ENCODE measurements at regions not wholly inside any gene's neighbourhood (a gene's known extent, or its start where the extent isn't known, plus 50 kb on each side); places are given as distances from the start of the nearest gene placed in this dataset.

DNA sequence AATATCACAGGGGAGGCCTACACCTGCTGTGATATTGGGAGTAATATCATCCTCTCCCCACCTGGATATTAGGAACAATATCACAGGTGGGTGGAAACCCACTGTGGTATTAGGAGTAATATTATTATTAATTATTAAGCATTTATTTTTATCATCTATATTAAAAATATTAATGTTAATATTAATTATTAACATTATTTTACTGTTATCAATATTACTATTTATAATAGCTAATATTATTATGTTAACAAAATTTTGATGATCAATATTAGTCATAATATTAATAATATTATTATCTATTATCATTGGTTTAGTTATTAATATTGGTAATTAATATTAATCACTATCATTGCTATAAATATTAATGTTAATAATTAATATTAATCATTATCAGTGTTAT is 161.1 kb upstream of the API5 start:
- TF ChIP-seq, protein P1, sequence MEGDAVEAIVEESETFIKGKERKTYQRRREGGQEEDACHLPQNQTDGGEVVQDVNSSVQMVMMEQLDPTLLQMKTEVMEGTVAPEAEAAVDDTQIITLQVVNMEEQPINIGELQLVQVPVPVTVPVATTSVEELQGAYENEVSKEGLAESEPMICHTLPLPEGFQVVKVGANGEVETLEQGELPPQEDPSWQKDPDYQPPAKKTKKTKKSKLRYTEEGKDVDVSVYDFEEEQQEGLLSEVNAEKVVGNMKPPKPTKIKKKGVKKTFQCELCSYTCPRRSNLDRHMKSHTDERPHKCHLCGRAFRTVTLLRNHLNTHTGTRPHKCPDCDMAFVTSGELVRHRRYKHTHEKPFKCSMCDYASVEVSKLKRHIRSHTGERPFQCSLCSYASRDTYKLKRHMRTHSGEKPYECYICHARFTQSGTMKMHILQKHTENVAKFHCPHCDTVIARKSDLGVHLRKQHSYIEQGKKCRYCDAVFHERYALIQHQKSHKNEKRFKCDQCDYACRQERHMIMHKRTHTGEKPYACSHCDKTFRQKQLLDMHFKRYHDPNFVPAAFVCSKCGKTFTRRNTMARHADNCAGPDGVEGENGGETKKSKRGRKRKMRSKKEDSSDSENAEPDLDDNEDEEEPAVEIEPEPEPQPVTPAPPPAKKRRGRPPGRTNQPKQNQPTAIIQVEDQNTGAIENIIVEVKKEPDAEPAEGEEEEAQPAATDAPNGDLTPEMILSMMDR (conservative IDR thresholded peaks at IDR 0.05 in 1 of 2, IDR thresholded peaks at IDR 0.05 in 1 of 2; ENCODE audit: low read depth in 1 of 2, low read length in 2 of 2): no peak
- TF ChIP-seq EZH2 (IDR thresholded peaks at IDR 0.05; ENCODE audit: low read length, missing control alignments): no peak
